ENCODE measurements at regions not wholly inside any gene's neighbourhood (a gene's known extent, or its start where the extent isn't known, plus 50 kb on each side); places are given as distances from the start of the nearest gene placed in this dataset.

DNA sequence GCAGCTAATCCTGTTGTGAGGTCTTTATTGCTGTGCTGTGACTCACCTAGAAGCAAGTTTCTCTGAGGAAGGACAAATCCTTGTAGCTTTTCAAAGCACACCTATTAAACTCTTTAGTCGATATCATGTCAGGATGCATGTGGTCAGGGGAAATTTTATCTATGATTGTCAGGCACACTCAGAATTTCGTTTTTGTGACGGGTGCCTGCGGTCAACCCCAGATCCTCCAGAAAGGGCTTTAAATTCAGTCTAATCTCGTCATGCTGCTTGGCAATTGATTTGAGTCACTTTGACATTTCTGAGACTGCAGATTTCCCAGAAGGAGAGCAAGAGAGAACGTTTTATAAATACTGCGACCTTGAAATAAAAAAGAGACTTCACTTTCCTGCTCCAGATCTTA, 316.9 kb downstream of the FGF9 start (continued):
- TF ChIP-seq, protein P1, sequence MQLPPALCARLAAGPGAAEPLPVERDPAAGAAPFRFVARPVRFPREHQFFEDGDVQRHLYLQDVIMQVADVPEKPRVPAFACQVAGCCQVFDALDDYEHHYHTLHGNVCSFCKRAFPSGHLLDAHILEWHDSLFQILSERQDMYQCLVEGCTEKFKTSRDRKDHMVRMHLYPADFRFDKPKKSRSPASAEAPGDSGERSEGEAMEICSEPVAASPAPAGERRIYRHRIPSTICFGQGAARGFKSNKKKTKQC (CRISPR knock-in tag; IDR thresholded peaks at IDR 0.05) = no peak
- no peak for TF ChIP-seq ZNF174 (CRISPR knock-in tag; IDR thresholded peaks at IDR 0.05)
- TF ChIP-seq, protein P2, sequence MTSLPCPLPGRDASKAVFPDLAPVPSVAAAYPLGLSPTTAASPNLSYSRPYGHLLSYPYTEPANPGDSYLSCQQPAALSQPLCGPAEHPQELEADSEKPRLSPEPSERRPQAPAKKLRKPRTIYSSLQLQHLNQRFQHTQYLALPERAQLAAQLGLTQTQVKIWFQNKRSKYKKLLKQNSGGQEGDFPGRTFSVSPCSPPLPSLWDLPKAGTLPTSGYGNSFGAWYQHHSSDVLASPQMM (CRISPR knock-in tag; IDR thresholded peaks at IDR 0.05) = no peak
- no peak for TF ChIP-seq WHSC1 (IDR thresholded peaks at IDR 0.05; ENCODE audit: low read length)
- TF ChIP-seq TCF7 (IDR thresholded peaks at IDR 0.05; ENCODE audit: borderline replicate concordance) = no peak
- TF ChIP-seq HNRNPLL (IDR thresholded peaks at IDR 0.05; ENCODE audit: low read depth, low read length, poor library complexity, severe bottlenecking) = no peak
- TF ChIP-seq, protein P3, sequence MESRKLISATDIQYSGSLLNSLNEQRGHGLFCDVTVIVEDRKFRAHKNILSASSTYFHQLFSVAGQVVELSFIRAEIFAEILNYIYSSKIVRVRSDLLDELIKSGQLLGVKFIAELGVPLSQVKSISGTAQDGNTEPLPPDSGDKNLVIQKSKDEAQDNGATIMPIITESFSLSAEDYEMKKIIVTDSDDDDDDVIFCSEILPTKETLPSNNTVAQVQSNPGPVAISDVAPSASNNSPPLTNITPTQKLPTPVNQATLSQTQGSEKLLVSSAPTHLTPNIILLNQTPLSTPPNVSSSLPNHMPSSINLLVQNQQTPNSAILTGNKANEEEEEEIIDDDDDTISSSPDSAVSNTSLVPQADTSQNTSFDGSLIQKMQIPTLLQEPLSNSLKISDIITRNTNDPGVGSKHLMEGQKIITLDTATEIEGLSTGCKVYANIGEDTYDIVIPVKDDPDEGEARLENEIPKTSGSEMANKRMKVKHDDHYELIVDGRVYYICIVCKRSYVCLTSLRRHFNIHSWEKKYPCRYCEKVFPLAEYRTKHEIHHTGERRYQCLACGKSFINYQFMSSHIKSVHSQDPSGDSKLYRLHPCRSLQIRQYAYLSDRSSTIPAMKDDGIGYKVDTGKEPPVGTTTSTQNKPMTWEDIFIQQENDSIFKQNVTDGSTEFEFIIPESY (CRISPR knock-in tag; IDR thresholded peaks at IDR 0.05) = no peak
- no peak for TF ChIP-seq RFX7 (CRISPR knock-in tag; IDR thresholded peaks at IDR 0.05)
- peak; percentile 82 for TF ChIP-seq FOSL1 (tag; conservative IDR thresholded peaks at IDR 0.05)
- no peak for TF ChIP-seq TCF7L2 (IDR thresholded peaks at IDR 0.05; ENCODE audit: low read depth, low read length)
- TF ChIP-seq PRMT5 (CRISPR knock-in tag; IDR thresholded peaks at IDR 0.05) = no peak
- no peak for TF ChIP-seq NEUROD1 (IDR thresholded peaks at IDR 0.05; ENCODE audit: borderline replicate concordance, low read depth, low read length, partially characterized antibody)
- peak; percentile 93 for TF ChIP-seq TEAD4 (IDR thresholded peaks at IDR 0.05; ENCODE audit: low read length)
- TF ChIP-seq TEAD4 (CRISPR knock-in tag; IDR thresholded peaks at IDR 0.05; ENCODE audit: borderline replicate concordance) = no peak
- TF ChIP-seq SRSF3 (IDR thresholded peaks at IDR 0.05; ENCODE audit: insufficient read depth, low read length) = no peak
- TF ChIP-seq SUPT5H (IDR thresholded peaks at IDR 0.05) = no peak
- no peak for TF ChIP-seq ZNF586 (CRISPR knock-in tag; conservative IDR thresholded peaks at IDR 0.05)
- TF ChIP-seq ZNF263 (CRISPR knock-in tag; IDR thresholded peaks at IDR 0.05; ENCODE audit: borderline replicate concordance) = no peak
- no peak for TF ChIP-seq ATF1 (CRISPR knock-in tag; IDR thresholded peaks at IDR 0.05)
- peak; percentile 67 for TF ChIP-seq ATF1 (tag; IDR thresholded peaks at IDR 0.05)
- peak; percentile 92; the same call in 1 of the 2 replicates for TF ChIP-seq HDAC2 (IDR thresholded peaks at IDR 0.05)
- no peak for TF ChIP-seq KDM4B (IDR thresholded peaks at IDR 0.05; ENCODE audit: borderline replicate concordance in 2 of 2, low read depth in 1 of 2)
- TF ChIP-seq NR3C1 (CRISPR knock-in tag; IDR thresholded peaks at IDR 0.05) = no peak
